ENCODE measurements at regions not wholly inside any gene's neighbourhood (a gene's known extent, or its start where the extent isn't known, plus 50 kb on each side); places are given as distances from the start of the nearest gene placed in this dataset.

DNA sequence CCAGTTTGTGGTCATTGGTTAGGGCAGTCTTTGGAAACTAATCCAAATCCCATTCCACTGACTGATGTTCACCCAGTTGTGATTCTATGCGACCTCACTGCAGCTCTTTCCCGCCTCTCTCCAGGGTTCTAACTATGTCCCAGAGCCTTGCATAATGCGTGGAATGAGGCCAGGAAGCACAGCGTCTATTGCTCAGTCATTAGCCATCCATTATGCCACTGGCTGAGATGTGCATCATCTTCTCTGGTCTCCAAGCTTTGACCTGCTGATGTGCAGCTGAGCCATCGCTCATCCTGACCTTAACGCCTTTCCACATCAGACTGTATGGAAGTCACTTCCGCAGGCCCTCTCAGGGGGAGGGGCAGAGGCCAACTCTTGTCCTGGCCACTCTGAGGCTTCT lies 115.4 kb upstream of the VRK1 start:
- no peak overlapping the region for H3K4me3 ChIP-seq (ENCODE audit: low read depth, low read length)
- TF ChIP-seq, protein P1, sequence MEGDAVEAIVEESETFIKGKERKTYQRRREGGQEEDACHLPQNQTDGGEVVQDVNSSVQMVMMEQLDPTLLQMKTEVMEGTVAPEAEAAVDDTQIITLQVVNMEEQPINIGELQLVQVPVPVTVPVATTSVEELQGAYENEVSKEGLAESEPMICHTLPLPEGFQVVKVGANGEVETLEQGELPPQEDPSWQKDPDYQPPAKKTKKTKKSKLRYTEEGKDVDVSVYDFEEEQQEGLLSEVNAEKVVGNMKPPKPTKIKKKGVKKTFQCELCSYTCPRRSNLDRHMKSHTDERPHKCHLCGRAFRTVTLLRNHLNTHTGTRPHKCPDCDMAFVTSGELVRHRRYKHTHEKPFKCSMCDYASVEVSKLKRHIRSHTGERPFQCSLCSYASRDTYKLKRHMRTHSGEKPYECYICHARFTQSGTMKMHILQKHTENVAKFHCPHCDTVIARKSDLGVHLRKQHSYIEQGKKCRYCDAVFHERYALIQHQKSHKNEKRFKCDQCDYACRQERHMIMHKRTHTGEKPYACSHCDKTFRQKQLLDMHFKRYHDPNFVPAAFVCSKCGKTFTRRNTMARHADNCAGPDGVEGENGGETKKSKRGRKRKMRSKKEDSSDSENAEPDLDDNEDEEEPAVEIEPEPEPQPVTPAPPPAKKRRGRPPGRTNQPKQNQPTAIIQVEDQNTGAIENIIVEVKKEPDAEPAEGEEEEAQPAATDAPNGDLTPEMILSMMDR (IDR thresholded peaks at IDR 0.05; ENCODE audit: control insufficient read depth, extremely low read depth, insufficient read depth), result no peak
- no peak for DNase-seq (ENCODE audit: low read depth)

DNA sequence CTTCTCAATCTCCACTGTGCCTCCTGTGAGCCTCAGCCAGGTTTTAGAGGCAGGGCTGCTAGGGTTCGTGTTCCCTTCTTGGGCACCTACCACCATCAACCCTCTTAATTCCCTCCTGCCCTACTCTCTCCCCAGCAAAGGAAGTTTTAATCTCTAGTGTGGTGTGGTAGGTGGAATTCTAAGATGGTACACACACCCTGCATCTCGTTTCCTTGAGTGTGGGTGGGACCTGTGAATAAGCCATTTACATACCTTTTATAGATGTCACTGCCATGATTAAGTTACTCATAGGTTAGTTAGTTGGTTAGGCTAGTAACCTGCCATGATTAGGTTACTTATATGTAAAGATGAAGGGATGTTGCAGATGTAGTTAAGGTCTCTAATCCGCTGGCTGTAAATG lies 114.8 kb upstream of the VRK1 start:
- TF ChIP-seq, protein P1 (IDR thresholded peaks at IDR 0.05; ENCODE audit: control insufficient read depth, extremely low read depth, insufficient read depth), result no peak
- DNase-seq (ENCODE audit: low read depth), result no peak
- no peak overlapping the region for H3K4me3 ChIP-seq (ENCODE audit: low read depth, low read length)

DNA sequence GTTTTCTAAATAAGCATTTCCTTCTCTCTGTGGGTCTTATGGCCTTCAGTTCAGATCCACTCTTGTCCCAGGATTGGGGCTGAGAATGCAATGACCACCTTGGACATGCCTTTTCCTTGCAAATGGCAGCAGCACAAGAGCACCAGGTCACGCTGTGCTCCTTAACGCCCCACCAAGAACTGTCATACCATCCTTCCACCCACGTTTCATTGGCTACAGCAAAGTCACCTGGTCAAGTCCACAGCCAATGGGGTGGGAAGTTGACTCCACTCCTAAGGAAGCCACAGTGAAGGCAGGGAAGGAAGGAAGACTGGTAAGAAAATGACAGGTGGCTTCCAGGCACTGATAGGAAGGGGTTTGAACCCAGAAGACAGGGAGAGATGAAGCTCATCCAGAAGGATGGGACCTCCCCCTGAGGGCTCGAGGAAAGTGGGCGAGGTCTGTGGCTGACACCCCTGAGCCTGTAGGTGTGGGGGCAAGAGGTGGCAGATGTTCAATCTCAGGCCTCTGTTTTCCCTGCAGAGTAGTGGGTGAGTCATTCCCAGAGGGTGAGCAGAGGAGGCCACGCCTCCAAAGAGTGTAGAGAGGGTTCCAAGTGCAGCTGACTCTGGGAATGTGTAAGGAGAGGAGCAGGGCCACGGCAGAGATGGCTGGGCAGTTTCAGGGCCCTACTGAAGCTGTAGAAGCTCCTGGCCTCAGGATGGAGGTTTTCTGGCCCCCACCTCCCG lies 113.5 kb upstream of the VRK1 start:
- H3K4me3 ChIP-seq (ENCODE audit: low read depth, low read length), result no peak overlapping the region
- no peak for DNase-seq (ENCODE audit: low read depth)
- TF ChIP-seq, protein P1 (IDR thresholded peaks at IDR 0.05; ENCODE audit: control insufficient read depth, extremely low read depth, insufficient read depth), result no peak

DNA sequence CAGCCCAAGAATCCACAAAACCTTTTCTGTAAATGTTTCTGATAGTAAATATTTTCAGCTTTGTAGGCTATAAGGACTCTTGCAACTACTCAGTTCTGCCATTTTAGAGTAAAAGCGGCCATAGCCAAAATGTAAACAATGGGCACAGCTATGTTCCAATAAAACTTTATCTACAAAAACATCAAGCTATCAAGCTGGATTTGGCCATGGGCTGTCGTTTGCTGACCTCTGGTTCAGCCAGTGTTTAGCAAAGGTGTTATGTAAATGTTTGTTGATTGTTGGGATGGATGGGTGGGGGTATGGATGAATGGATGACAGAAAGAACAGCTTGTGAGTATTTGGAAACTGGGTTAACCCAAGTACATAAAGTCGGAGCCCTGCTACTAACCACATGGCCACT lies 111.1 kb upstream of the VRK1 start:
- TF ChIP-seq, protein P1 (IDR thresholded peaks at IDR 0.05; ENCODE audit: control insufficient read depth, extremely low read depth, insufficient read depth), result no peak
- no peak overlapping the region for H3K4me3 ChIP-seq (ENCODE audit: low read depth, low read length)
- DNase-seq (ENCODE audit: low read depth), result peak; percentile 80

DNA sequence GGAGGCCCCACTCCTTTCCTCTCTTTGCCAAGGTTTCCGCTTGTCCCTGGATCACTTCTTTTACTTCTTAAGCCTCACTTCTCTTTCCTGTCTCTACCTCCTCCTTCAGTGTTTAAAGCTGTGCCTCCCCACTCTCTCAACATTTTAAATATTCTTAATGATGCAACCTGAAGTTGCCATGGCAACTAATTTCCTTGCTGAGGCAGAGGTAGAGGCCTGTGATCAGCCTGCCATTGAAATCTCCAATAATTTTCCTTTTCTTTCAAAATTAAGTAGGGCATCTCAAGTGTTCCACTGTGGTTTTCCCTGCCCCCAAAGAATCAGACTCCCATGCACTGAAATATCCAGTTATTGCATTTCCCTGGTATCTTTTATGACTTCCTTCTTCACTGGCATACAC lies 108.6 kb upstream of the VRK1 start:
- no peak overlapping the region for H3K4me3 ChIP-seq (ENCODE audit: low read depth, low read length)
- DNase-seq (ENCODE audit: low read depth), result no peak

DNA sequence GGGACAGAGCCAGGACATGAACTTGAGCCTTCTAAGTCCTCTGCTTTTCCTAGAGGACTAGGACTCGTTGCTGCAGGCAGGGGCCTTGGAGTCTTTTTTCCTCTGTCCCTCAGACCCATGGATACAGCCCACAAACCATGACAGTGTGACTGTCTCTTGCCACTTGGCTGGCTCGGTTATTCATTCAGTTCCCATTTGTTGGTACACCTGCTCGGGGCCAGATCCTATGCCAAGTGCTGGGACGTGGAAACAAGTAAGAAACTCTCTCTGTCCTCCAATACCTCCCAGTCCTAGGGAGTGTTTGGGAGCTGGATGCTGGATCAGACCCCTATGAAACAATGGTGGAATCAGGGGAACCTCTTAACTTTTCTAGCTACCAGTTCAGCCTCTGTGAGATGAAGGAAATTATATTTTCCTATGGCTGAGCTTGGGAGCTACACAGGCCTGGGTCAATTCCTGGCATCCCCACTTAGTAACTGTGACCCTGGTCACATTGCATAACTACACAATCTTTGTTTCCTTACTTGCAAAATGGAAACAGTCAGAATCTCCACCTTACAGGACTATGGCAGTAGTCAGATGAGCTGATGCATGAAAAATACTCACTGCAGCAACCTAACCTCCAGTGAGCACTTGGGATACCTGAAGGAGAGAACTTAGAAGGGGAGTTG lies 106.3 kb upstream of the VRK1 start:
- no peak overlapping the region for H3K4me3 ChIP-seq (ENCODE audit: low read depth, low read length)
- TF ChIP-seq, protein P1 (IDR thresholded peaks at IDR 0.05; ENCODE audit: control insufficient read depth, extremely low read depth, insufficient read depth), result no peak
- DNase-seq (ENCODE audit: low read depth), result peak; percentile 15

More for the DNA sequence above, 108.6 kb upstream of the VRK1 start:
- TF ChIP-seq, protein P1 (IDR thresholded peaks at IDR 0.05; ENCODE audit: control insufficient read depth, extremely low read depth, insufficient read depth), result no peak

Measured in LNCaP clone FGC (cell line).